GM13977 (cell line): ENCODE measurements at regions not wholly inside any gene's neighbourhood (a gene's known extent, or its start where the extent isn't known, plus 50 kb on each side); places are given as distances from the start of the nearest gene placed in this dataset.

Experiments used
- DNase-seq: peaks from one replicate; pipeline ENCODE4 v3.0.0; 2012; ENCODE audit warnings: low spot score
- CTCF ChIP-seq: IDR thresholded peaks from 2 replicates; pipeline ENCODE4 v1.5.1; 2012; ENCODE audit warnings: mild to moderate bottlenecking, control low read depth; ENCODE audit not compliant: insufficient read depth; ENCODE audit errors: extremely low read depth, missing control alignments
- in situ Hi-C: fragments of 300-500 bp; cut with MboI; formaldehyde crosslinking; loops from one replicate; pipeline ENCODE4 v1.12.0; 2022; ENCODE audit warnings: low sequenced_read_pairs, low pct_unique_long_range_greater_than_20kb, mixed read lengths, inconsistent platforms; ENCODE audit not compliant: unreplicated experiment

DNA sequence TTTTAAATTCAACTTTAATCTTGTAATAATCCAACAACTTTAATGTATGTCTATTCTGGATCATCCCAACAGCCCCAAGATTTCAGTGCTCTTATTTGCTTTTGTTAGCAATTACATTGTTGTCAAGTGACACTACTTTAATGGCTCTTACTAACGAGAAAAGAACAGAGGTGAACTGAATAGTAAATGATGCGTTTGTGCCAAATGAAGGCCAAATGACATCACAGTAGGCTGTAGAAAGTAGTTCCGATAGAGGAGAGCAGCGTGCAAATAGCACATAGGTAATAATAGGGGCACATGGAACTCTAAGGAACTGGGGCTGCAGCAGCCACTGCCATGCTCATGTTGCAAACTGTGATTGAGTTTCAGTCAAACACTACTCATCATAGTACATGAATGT, 301.9 kb downstream of the LMX1A start:
- in situ Hi-C loops, result no loop called here
- DNase-seq, result no peak
- no peak for TF ChIP-seq CTCF

DNA sequence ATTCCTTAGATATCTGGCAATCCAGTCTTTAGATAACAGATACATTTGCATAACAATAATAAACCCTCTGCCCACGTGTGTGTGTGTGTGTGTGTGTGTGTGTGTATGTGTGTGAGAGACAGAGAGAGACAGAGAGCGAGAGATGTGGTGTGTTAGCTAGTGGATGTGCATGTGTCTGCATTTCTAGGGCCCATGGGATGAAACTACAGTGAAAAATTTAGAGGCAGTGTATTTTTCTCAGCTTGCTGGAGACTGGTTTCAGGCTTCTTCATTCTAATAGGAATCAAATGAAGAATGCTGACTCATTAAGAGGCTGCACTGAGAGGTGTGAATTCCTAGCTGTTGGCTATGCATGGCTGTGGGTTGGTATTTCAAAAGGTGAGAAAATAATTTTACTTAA, 303.2 kb downstream of the LMX1A start:
- no peak for DNase-seq
- in situ Hi-C loops, result no loop called here
- TF ChIP-seq CTCF, result no peak

DNA sequence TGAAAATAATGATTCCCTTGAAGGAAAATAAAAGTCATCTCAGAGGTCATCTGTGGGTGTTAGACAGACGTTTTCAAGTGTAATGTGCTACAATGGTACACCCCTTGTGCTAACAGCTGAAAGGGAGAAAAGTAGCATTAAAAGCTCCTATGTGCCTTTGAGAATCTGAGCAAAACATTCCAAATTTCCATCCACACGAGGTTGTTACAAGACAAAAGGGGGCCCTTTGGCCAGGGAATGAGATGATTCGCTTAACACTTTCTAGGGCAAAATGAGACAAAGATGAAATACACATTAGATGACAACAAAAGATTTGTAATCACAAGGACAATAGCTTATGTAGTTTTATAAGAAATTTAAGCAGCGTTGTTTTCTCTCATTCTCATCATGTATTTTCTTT, 303.6 kb downstream of the LMX1A start:
- TF ChIP-seq CTCF, result no peak
- in situ Hi-C loops, result no loop called here
- DNase-seq, result no peak

GRCh38 chr1:165052431-165052830, 304.1 kb downstream of the LMX1A start:
- no peak for DNase-seq
- in situ Hi-C loops, result no loop called here
- TF ChIP-seq CTCF, result no peak

DNA sequence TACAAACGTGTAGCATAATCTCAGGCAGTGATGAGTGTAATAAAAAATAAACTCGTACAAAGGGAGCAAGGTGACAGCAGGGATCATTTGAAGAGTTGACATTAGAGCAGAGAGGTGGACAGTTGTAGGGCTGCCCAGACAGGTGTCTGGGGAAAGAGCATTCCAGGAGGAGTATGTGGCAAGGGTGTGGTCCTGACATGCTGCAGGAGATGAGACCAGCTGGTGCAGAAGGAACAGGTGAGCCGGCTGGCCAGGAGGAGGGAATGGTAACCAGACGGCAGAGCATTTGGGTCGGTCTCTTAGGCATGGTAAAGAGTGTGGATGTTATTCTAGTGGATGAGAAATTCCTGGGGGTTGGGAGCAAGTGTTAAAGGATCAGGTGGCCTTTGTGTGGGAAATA, 306.3 kb downstream of the LMX1A start:
- TF ChIP-seq CTCF, result no peak
- in situ Hi-C loops, result no loop called here
- no peak for DNase-seq

- in situ Hi-C loops, result no loop called here
- no peak for DNase-seq
- no peak for TF ChIP-seq CTCF
Measured at GRCh38 chr1:165047994-165048393, 308.5 kb downstream of the LMX1A start.

- in situ Hi-C loops, result no loop called here
- no peak for TF ChIP-seq CTCF
- DNase-seq, result no peak
Measured at GRCh38 chr1:165045902-165046301, 310.6 kb downstream of the LMX1A start.
